Right lobe of liver (tissue), 6 donors: ENCODE measurements at regions not wholly inside any gene's neighbourhood (a gene's known extent, or its start where the extent isn't known, plus 50 kb on each side); places are given as distances from the start of the nearest gene placed in this dataset.
A peak's percentile ranks its signal among the peaks of the same experiment; 100 is the strongest.

Experiments used
- ATAC-seq, 4 donors: fragments of 200-7000 bp; cut with Tn5 transposase; one replicate each; pipeline ENCODE4 v1.9.1; 2020; ENCODE audit warnings: mild to moderate bottlenecking in 4 of 4, moderate library complexity in 4 of 4
- DNase-seq, 3 donors: peaks; one replicate each; pipeline ENCODE4 v3.0.0-alpha.2; 2020
- H3K27ac ChIP-seq, 3 donors: fragments of 200-600 bp; one replicate each; pipeline ENCODE4 v1.8.0; 2022
- H3K27me3 ChIP-seq, 2 donors: fragments of 200-600 bp; one replicate each; pipeline ENCODE4 v1.8.0; 2022
- H3K36me3 ChIP-seq, 4 donors: fragments of 200-600 bp; sonication (generic) in 1 of 4; one replicate each; pipeline versions ENCODE4 v1.5.1 to v1.8.0; 2017 to 2022; ENCODE audit warnings: control low read depth in 1 of 4
- H3K4me1 ChIP-seq, 4 donors: fragments of 200-600 bp; sonication (generic) in 1 of 4; one replicate each; pipeline versions ENCODE4 v1.5.1 to v1.8.0; 2017 to 2022; ENCODE audit warnings: control low read depth in 1 of 4
- H3K4me3 ChIP-seq, 3 donors: fragments of 200-600 bp; one replicate each; pipeline ENCODE4 v1.8.0; 2022
- H3K9me3 ChIP-seq, 4 donors: fragments of 200-600 bp; sonication (generic) in 1 of 4; one replicate each; pipeline versions ENCODE4 v1.5.1 to v1.8.0; 2017 to 2022; ENCODE audit warnings: control low read depth in 1 of 4
- CTCF ChIP-seq, 4 donors: fragments of 200-600 bp in 3 of 4; fragments of 450-650 bp in 1 of 4; IDR thresholded peaks; one replicate each; pipeline versions ENCODE4 v1.5.1 to v1.8.0; 2016 to 2022; ENCODE audit warnings: antibody characterized with exemption in 4 of 4, mild to moderate bottlenecking in 2 of 4
- POLR2A ChIP-seq: fragments of 450-650 bp; IDR thresholded peaks from one replicate; pipeline ENCODE4 v1.6.1; 2017; ENCODE audit warnings: antibody characterized with exemption, mild to moderate bottlenecking
- WGBS: methylation state at CpG from one replicate; pipeline ENCODE4 v1.1.6; 2018; ENCODE audit warnings: low coverage, low lambda C conversion rate; ENCODE audit not compliant: insufficient coverage; ENCODE audit errors: missing lambda C conversion rate; 5-methylcytosine and 5-hydroxymethylcytosine counted together
- intact Hi-C, 2 donors: fragments of 100-400 bp; cut with DNase I; formaldehyde crosslinking; loops; one replicate each; pipeline versions ENCODE4 v1.11.2 to v1.14.1; 2022
- donor health status: DM: no; HTN: yes; CAD: no.
- donor health status: DM: no; HTN: no; CAD: no.
- donor health status: DM: no; HTN: no; CAD: no.
- donor health status: DM: no; HTN: yes; CAD: no.
- donor health status: DM: no; HTN: yes; CAD: no.

DNA sequence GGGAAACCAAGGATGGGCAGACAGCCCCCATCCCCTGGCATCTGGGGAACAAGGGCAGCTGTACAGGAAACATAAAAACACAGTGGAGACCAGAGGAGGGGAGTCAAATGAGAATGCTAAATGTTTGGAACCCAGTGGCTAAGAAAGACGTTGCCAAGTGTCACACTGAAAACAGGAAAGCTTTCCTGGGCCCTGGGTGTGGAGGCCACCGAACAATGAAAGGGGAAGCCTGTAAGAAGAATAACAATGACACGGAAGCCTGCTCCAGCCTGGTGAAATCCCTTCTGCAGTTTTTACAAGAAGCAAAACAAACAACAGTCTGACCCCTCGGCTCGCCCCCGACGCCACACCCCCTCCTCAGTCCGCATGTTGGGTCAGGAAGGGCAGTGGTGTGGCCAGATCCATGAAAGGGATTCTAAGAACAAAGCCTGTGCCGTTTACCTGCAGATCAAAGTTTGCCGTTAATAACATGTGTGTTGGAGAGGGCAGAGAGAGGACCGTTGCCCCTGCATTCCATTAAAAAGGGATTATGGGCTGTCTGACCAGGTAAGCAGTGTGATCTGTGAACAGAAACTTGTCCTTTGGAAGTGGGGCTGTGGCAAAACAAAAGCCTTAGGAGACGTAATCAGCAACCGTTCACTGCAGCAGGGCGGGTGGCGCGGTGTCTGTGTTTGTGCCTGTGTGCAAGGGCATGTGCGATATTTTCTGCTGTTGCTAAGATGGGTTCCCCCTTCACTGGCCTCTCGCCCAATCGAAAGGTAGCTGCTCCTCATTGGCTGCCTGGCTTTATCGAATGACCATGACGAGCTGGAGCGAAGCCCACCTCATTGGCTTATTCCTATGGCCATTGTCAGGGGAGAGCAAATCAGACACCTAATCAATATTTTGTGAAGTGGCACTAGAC is 113.7 kb upstream of the BLID start:
- no peak overlapping the region for H3K4me3 ChIP-seq
- ATAC-seq, result peak in 2 of 4 donors; percentile 16 to 32
- no peaks in the 10 kb centered on the region for H3K4me1 ChIP-seq
- no peak for DNase-seq
- H3K27me3 ChIP-seq, result no peaks in the 10 kb centered on the region
- intact Hi-C loops, result no loop called here
- H3K36me3 ChIP-seq, result no peaks in the 10 kb centered on the region
- no peaks in the 10 kb centered on the region for H3K9me3 ChIP-seq
- no peak overlapping the region for H3K27ac ChIP-seq
- TF ChIP-seq POLR2A (no peak), CTCF (IDR thresholded peaks at IDR 0.05) (no peak)
- WGBS, result 61% methylated on average over 19 of the region's 22 CpGs

GRCh38 chr11:122229078-122229477 is 113.1 kb upstream of the BLID start:
- H3K36me3 ChIP-seq, result no peaks in the 10 kb centered on the region
- H3K9me3 ChIP-seq, result no peaks in the 10 kb centered on the region
- H3K27me3 ChIP-seq, result no peaks in the 10 kb centered on the region
- no peak overlapping the region for H3K27ac ChIP-seq
- DNase-seq (no peak), ATAC-seq (no peak)
- intact Hi-C loops, result no loop called here
- WGBS, result 45% methylated on average over 2 of the region's 2 CpGs
- TF ChIP-seq CTCF (IDR thresholded peaks at IDR 0.05) (no peak), POLR2A (no peak)
- H3K4me3 ChIP-seq, result no peak overlapping the region
- H3K4me1 ChIP-seq, result no peaks in the 10 kb centered on the region

DNA sequence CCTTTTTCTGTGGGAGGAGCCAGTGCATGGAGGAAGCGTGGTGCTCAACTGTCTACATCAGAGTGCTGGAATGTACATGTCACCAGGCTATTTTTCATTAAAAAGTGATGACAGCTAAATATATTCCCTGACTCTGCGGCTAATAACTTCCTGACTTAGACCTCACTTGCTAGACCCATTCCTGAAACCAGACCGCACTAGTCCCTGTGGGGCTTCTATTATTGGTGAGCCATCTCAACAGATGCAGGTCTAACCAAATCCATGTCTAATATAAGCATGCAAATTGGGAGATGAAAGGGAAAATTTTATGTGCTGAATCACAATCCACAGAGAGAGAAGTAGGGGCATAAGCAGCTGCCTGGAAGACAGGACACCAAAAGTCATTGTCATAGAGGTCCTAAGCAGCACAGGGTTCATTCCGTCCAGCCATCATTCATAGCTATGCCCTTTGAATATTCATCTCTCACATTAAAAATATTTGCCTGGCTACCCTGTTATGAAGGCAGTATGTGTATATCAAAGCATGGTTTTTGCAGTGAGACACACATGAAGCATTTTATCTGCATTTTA is 110.9 kb upstream of the BLID start:
- intact Hi-C loops, result no loop called here
- no peak overlapping the region for H3K4me3 ChIP-seq
- WGBS, result 81% methylated on average over 3 of the region's 4 CpGs
- ATAC-seq (no peak), DNase-seq (no peak)
- no peaks in the 10 kb centered on the region for H3K27me3 ChIP-seq
- no peaks in the 10 kb centered on the region for H3K4me1 ChIP-seq
- TF ChIP-seq POLR2A (no peak), CTCF (IDR thresholded peaks at IDR 0.05) (no peak)
- H3K36me3 ChIP-seq, result no peaks in the 10 kb centered on the region
- H3K27ac ChIP-seq, result no peak overlapping the region
- H3K9me3 ChIP-seq, result no peaks in the 10 kb centered on the region

- H3K27ac ChIP-seq, result no peak overlapping the region
- WGBS, result 93% methylated on average over 2 of the region's 2 CpGs
- intact Hi-C loops, result no loop called here
- H3K4me1 ChIP-seq, result no peaks in the 10 kb centered on the region
- no peak for TF ChIP-seq CTCF (IDR thresholded peaks at IDR 0.05)
- no peak for TF ChIP-seq POLR2A
- DNase-seq, result no peak
- no peaks in the 10 kb centered on the region for H3K27me3 ChIP-seq
- no peak for ATAC-seq
- no peak overlapping the region for H3K4me3 ChIP-seq
- H3K9me3 ChIP-seq, result no peaks in the 10 kb centered on the region
- no peaks in the 10 kb centered on the region for H3K36me3 ChIP-seq
Measured at GRCh38 chr11:122224867-122225266, 108.9 kb upstream of the BLID start.
